ENCODE measurements at regions not wholly inside any gene's neighbourhood (a gene's known extent, or its start where the extent isn't known, plus 50 kb on each side); places are given as distances from the start of the nearest gene placed in this dataset.

DNA sequence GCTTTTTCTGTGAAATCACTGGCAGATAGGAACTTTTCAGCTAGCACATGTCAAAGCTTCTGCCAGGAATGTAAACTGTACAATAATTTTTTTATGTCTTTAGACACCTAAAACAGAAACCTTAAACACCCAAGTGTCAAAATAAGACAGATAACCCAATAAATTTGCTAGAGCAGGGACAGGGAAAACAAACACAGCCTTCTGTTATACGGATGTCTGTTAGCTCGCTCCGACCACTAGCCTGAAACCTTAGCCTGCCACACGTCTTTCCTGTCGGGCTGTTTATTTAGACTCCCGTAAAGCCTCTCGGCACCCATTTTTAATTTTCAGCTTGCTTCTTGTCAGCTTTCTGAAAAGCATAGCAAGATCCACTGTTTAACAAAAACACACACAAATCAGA lies 355.4 kb upstream of the SLC24A2 start:
- TF ChIP-seq, protein P1, sequence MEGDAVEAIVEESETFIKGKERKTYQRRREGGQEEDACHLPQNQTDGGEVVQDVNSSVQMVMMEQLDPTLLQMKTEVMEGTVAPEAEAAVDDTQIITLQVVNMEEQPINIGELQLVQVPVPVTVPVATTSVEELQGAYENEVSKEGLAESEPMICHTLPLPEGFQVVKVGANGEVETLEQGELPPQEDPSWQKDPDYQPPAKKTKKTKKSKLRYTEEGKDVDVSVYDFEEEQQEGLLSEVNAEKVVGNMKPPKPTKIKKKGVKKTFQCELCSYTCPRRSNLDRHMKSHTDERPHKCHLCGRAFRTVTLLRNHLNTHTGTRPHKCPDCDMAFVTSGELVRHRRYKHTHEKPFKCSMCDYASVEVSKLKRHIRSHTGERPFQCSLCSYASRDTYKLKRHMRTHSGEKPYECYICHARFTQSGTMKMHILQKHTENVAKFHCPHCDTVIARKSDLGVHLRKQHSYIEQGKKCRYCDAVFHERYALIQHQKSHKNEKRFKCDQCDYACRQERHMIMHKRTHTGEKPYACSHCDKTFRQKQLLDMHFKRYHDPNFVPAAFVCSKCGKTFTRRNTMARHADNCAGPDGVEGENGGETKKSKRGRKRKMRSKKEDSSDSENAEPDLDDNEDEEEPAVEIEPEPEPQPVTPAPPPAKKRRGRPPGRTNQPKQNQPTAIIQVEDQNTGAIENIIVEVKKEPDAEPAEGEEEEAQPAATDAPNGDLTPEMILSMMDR (IDR thresholded peaks at IDR 0.05), result no peak
- TF ChIP-seq POLR2AphosphoS5 (IDR thresholded peaks at IDR 0.05; ENCODE audit: insufficient read depth in 1 of 2, low read depth in 1 of 2), result no peak
- TF ChIP-seq POLR2A (IDR thresholded peaks at IDR 0.05), result no peak
